GM06990 (cell line): ENCODE measurements at regions not wholly inside any gene's neighbourhood (a gene's known extent, or its start where the extent isn't known, plus 50 kb on each side); places are given as distances from the start of the nearest gene placed in this dataset.
"Not testable (repeated sequence)": the region's sequence is repeated elsewhere in the genome, so short reads cannot be mapped to it uniquely, and the experiment has no call there.

Experiments
- DNase-seq: peaks from one replicate; pipeline ENCODE4 v3.0.0-alpha.2; 2011; ENCODE audit not compliant: insufficient read length; ENCODE audit errors: extremely low read depth
- H3K27me3 ChIP-seq: replicated peaks from 2 replicates; pipeline ENCODE4 v1.6.0; 2011; ENCODE audit warnings: low read length; ENCODE audit not compliant: control insufficient read depth, insufficient read depth
- H3K36me3 ChIP-seq: 2 replicates; pipeline ENCODE4 v1.5.1; 2011; ENCODE audit warnings: low read length; ENCODE audit not compliant: control insufficient read depth, insufficient read depth
- H3K4me3 ChIP-seq: replicated peaks from 2 replicates; pipeline ENCODE4 v1.5.1; 2011; ENCODE audit warnings: low read depth, mild to moderate bottlenecking, control low read depth, low read length
- CTCF ChIP-seq: IDR thresholded peaks from 2 replicates; pipeline ENCODE4 v1.5.1; 2011; ENCODE audit warnings: low read length, control low read depth, mild to moderate bottlenecking, inconsistent platforms; ENCODE audit not compliant: insufficient read depth, poor library complexity, severe bottlenecking

GRCh38 chr5:19261879-19262278 lies 726.1 kb downstream of the CDH18 start:
- TF ChIP-seq CTCF: no peak
- Histone ChIP-seq H3K36me3 (no peaks in the 10 kb centered on the region), H3K4me3 (no peak overlapping the region), H3K27me3 (no peaks in the 10 kb centered on the region)
- DNase-seq: no peak

- no peak overlapping the region for H3K4me3 ChIP-seq
- no peaks in the 10 kb centered on the region for H3K36me3 ChIP-seq
- TF ChIP-seq CTCF: no peak
- H3K27me3 ChIP-seq: no peaks in the 10 kb centered on the region
- DNase-seq: no peak
Observed at GRCh38 chr5:19264821-19265220, 723.2 kb downstream of the CDH18 start.

DNA sequence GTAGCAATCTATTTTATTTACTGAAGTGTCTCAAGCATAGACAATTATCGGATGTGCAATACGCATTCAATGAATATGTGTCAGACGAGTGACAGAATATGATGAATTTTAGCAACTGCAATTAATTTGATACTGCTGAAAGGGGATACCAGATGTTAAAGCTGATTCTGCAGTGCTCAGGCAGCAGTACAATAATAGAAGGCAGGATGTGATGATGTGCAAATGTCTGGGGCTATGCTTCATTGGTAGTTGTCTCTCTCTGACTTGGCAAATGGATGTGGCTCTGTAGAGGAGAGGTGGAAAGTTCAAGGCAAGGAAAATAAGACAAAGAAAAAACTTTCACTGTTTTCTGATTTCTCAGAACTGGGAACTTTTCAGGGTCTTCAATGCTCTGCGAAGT lies 721.2 kb downstream of the CDH18 start:
- no peak for DNase-seq
- no peak for TF ChIP-seq CTCF
- Histone ChIP-seq H3K27me3 (no peaks in the 10 kb centered on the region), H3K36me3 (no peaks in the 10 kb centered on the region), H3K4me3 (no peak overlapping the region)

- H3K36me3 ChIP-seq: no peaks in the 10 kb centered on the region
- H3K4me3 ChIP-seq: no peak overlapping the region
- DNase-seq: no peak
- TF ChIP-seq CTCF: no peak
- no peaks in the 10 kb centered on the region for H3K27me3 ChIP-seq
Observed at GRCh38 chr5:19270153-19270552, 717.8 kb downstream of the CDH18 start.

- no peaks in the 10 kb centered on the region for H3K36me3 ChIP-seq
- DNase-seq: no peak
- no peaks in the 10 kb centered on the region for H3K27me3 ChIP-seq
- H3K4me3 ChIP-seq: no peak overlapping the region
- TF ChIP-seq CTCF: no peak
Observed at GRCh38 chr5:19274578-19274977, 713.4 kb downstream of the CDH18 start.

DNA sequence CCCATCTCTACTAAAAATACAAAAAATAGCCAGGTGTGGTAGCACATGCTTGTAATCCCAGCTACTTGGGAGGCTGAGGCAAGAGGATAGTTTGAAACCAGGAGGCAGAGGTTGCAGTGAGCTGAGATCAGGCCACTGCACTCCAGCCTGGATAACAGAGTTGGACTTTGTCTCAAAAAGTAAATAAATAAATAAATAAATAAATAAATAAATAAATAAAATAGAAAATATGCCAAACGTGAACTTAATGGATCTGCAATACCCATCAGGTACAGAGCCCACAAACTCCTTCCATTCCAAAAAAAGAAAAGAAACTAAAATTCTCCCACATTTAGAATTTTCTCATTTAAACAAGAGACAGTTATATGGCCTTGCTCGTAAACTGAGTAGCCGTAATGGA lies 702.7 kb downstream of the CDH18 start:
- no peaks in the 10 kb centered on the region for H3K36me3 ChIP-seq
- H3K27me3 ChIP-seq: no peaks in the 10 kb centered on the region
- no peak for DNase-seq
- no peak for TF ChIP-seq CTCF
- H3K4me3 ChIP-seq: no peak overlapping the region

DNA sequence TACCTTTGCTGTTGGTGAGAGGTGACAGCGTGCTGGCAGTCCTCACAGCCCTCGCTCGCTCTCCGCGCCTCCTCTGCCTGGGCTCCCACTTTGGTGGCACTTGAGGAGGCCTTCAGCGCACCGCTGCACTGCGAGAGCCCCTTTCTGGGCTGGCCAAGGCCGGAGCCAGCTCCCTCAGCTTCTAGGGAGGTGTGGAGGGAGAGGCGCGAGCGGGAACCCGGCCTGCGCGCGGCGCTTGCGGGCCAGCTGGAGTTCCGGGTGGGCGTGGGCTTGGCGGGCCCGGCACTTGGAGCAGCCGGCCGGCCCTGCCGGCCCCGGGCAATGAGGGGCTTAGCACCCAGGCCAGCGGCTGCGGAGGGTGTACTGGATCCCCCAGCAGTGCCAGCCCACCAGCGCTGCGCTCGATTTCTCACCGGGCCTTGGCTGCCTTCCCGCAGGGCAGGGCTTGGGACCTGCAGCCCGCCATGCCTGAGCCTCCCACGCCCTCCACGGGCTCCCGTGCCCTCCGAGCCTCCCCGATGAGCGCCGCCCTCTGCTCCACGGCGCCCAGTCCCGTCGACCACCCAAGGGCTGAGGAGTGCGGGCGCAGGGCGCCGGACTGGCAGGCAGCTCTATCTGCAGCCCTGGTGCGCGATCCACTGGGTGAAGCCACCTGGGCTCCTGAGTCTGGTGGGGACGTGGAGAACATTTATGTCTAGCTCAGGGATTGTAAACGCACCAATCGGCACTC lies 700.3 kb downstream of the CDH18 start:
- not testable (repeated sequence) for DNase-seq, H3K4me3 ChIP-seq, H3K36me3 ChIP-seq, H3K27me3 ChIP-seq

DNA sequence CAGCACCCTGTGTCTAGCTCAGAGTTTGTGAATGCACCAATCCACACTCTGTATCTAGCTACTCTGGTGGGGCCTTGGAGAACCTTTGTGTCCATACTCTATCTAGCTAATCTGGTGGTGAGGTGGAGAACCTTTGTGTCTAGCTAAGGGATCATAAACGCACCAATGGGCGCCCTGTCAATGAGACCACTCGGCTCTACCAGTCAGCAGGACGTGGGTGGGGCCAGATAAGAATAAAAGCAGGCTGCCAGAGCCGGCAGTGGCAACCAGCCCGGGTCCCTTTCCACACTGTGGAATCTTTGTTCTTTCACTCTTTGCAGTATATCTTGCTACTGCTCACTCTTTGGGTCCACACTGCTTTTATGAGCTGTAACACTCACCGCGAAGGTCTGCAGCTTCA lies 699.7 kb downstream of the CDH18 start:
- H3K36me3 ChIP-seq, DNase-seq: not testable (repeated sequence)

More for the DNA sequence above, 699.7 kb downstream of the CDH18 start:
- H3K4me3 ChIP-seq, H3K27me3 ChIP-seq: not testable (repeated sequence)
